ENCODE measurements at regions not wholly inside any gene's neighbourhood (a gene's known extent, or its start where the extent isn't known, plus 50 kb on each side); places are given as distances from the start of the nearest gene placed in this dataset.

- no peak for DNase-seq (ENCODE audit: low spot score in 2 of 2)
- H3K27ac Mint-ChIP-seq: no peak overlapping the region
- no peaks in the 10 kb centered on the region for H3K36me3 Mint-ChIP-seq
- H3K9me3 Mint-ChIP-seq: no peaks in the 10 kb centered on the region
- no peak for ATAC-seq
These were observed 103.5 kb upstream of the RAB3GAP2 start for GRCh38 chr1:220375715-220376114.

GRCh38 chr1:220374449-220374848 lies 102.2 kb upstream of the RAB3GAP2 start:
- H3K36me3 Mint-ChIP-seq: no peaks in the 10 kb centered on the region
- ATAC-seq: no peak
- H3K27ac Mint-ChIP-seq: no peak overlapping the region
- H3K9me3 Mint-ChIP-seq: no peaks in the 10 kb centered on the region
- no peak for DNase-seq (ENCODE audit: low spot score in 2 of 2)

- Mint-ChIP-seq H3K27ac (no peak overlapping the region), H3K36me3 (no peaks in the 10 kb centered on the region), H3K9me3 (no peaks in the 10 kb centered on the region)
- no peak for ATAC-seq
- DNase-seq (ENCODE audit: low spot score in 2 of 2): no peak
These were observed 100.2 kb upstream of the RAB3GAP2 start for GRCh38 chr1:220372451-220372850.

- DNase-seq (ENCODE audit: low spot score in 2 of 2) (no peak), ATAC-seq (no peak)
These were observed 99.1 kb upstream of the RAB3GAP2 start for GRCh38 chr1:220371324-220371723.

GRCh38 chr1:220370041-220370700 lies 97.9 kb upstream of the RAB3GAP2 start:
- DNase-seq (ENCODE audit: low spot score in 2 of 2): no peak
- H3K9me3 Mint-ChIP-seq: no peaks in the 10 kb centered on the region
- no peak for ATAC-seq
- no peak overlapping the region for H3K27ac Mint-ChIP-seq
- H3K36me3 Mint-ChIP-seq: peaks cover 0 to 6% of the 10 kb centered on the region in 2 donors

More at GRCh38 chr1:220371324-220371723, 99.1 kb upstream of the RAB3GAP2 start:
- Mint-ChIP-seq H3K27ac (no peak overlapping the region), H3K36me3 (no peaks in the 10 kb centered on the region), H3K9me3 (no peaks in the 10 kb centered on the region)

GRCh38 chr1:220369511-220369910 lies 97.3 kb upstream of the RAB3GAP2 start:
- DNase-seq (ENCODE audit: low spot score in 2 of 2): no peak
- Mint-ChIP-seq H3K9me3 (no peaks in the 10 kb centered on the region), H3K27ac (no peak overlapping the region), H3K36me3 (peaks cover 0 to 6% of the 10 kb centered on the region in 2 donors)
- ATAC-seq: no peak

GRCh38 chr1:220368352-220369265 lies 96.4 kb upstream of the RAB3GAP2 start:
- no peak for DNase-seq (ENCODE audit: low spot score in 2 of 2)
- Mint-ChIP-seq H3K36me3 (peaks cover 0 to 6% of the 10 kb centered on the region in 2 donors), H3K9me3 (no peaks in the 10 kb centered on the region), H3K27ac (no peak overlapping the region)
- ATAC-seq: no peak

GRCh38 chr1:220367833-220368232 lies 95.6 kb upstream of the RAB3GAP2 start:
- peaks cover 0 to 6% of the 10 kb centered on the region in 2 donors for H3K36me3 Mint-ChIP-seq
- no peaks in the 10 kb centered on the region for H3K9me3 Mint-ChIP-seq
- no peak for ATAC-seq

GRCh38 chr1:220366269-220366668 lies 94.0 kb upstream of the RAB3GAP2 start:
- ATAC-seq (no peak), DNase-seq (ENCODE audit: low spot score in 2 of 2) (no peak)
- no peaks in the 10 kb centered on the region for H3K9me3 Mint-ChIP-seq
- H3K36me3 Mint-ChIP-seq: peaks cover 0 to 6% of the 10 kb centered on the region in 2 donors
- no peak overlapping the region for H3K27ac Mint-ChIP-seq

More at GRCh38 chr1:220367833-220368232, 95.6 kb upstream of the RAB3GAP2 start:
- H3K27ac Mint-ChIP-seq: no peak overlapping the region
- DNase-seq (ENCODE audit: low spot score in 2 of 2): no peak

- Mint-ChIP-seq H3K27ac (no peak overlapping the region), H3K36me3 (peaks cover 0 to 11% of the 10 kb centered on the region in 2 donors), H3K9me3 (peaks cover 5 to 10% of the 10 kb centered on the region in 2 donors)
- ATAC-seq (no peak), DNase-seq (ENCODE audit: low spot score in 2 of 2) (no peak)
These were observed 91.1 kb upstream of the RAB3GAP2 start for GRCh38 chr1:220363196-220363837.

- no peak overlapping the region for H3K27ac Mint-ChIP-seq
- H3K9me3 Mint-ChIP-seq: peaks cover 5 to 10% of the 10 kb centered on the region in 2 donors
- DNase-seq (ENCODE audit: low spot score in 2 of 2) (no peak), ATAC-seq (no peak)
- peaks cover 0 to 4% of the 10 kb centered on the region in 2 donors for H3K36me3 Mint-ChIP-seq
These were observed 85.0 kb upstream of the RAB3GAP2 start for GRCh38 chr1:220356981-220357850.

GRCh38 chr1:220353229-220354012 lies 81.2 kb upstream of the RAB3GAP2 start:
- Mint-ChIP-seq H3K27ac (no peak overlapping the region), H3K36me3 (no peaks in the 10 kb centered on the region), H3K9me3 (no peaks in the 10 kb centered on the region)
- ATAC-seq (no peak), DNase-seq (ENCODE audit: low spot score in 2 of 2) (no peak)

GRCh38 chr1:220348211-220348610 lies 76.0 kb upstream of the RAB3GAP2 start:
- DNase-seq (ENCODE audit: low spot score in 2 of 2): no peak
- ATAC-seq: no peak
- H3K9me3 Mint-ChIP-seq: no peaks in the 10 kb centered on the region
- no peaks in the 10 kb centered on the region for H3K36me3 Mint-ChIP-seq
- H3K27ac Mint-ChIP-seq: no peak overlapping the region

- no peaks in the 10 kb centered on the region for H3K9me3 Mint-ChIP-seq
- no peaks in the 10 kb centered on the region for H3K36me3 Mint-ChIP-seq
- no peak overlapping the region for H3K27ac Mint-ChIP-seq
- ATAC-seq (no peak), DNase-seq (ENCODE audit: low spot score in 2 of 2) (no peak)
These were observed 75.5 kb upstream of the RAB3GAP2 start for GRCh38 chr1:220347654-220348175.

GRCh38 chr1:220344745-220345144 lies 72.5 kb upstream of the RAB3GAP2 start:
- Mint-ChIP-seq H3K27ac (no peak overlapping the region), H3K36me3 (no peaks in the 10 kb centered on the region), H3K9me3 (no peaks in the 10 kb centered on the region)
- no peak for ATAC-seq
- no peak for DNase-seq (ENCODE audit: low spot score in 2 of 2)

All from activated naive CD4-positive, alpha-beta T cell treated with anti-CD3 and anti-CD28 coated beads, Interleukin-2, amount 50 U/mL, for 72 hours (primary cell).